Neural progenitor cell (in vitro differentiated cells): ENCODE measurements at regions not wholly inside any gene's neighbourhood (a gene's known extent, or its start where the extent isn't known, plus 50 kb on each side); places are given as distances from the start of the nearest gene placed in this dataset.

Source experiments
- DNase-seq: peaks from one replicate; pipeline ENCODE4 v3.0.0-alpha.2; 2016; ENCODE audit warnings: low spot score
- H2AFZ ChIP-seq: fragments of 200-600 bp; sonication (generic); replicated peaks from 2 replicates; pipeline ENCODE4 v1.6.1; 2016; ENCODE audit warnings: antibody characterized with exemption
- H3F3A ChIP-seq: fragments of 200-600 bp; sonication (generic); 2 replicates; pipeline ENCODE4 v1.6.1; 2016; ENCODE audit warnings: antibody characterized with exemption, low read depth
- H3K27ac ChIP-seq: fragments of 200-600 bp; sonication (generic); 2 replicates; pipeline ENCODE4 v1.5.1; 2016; ENCODE audit warnings: mild to moderate bottlenecking
- H3K27me3 ChIP-seq: fragments of 200-600 bp; sonication (generic); 2 replicates; pipeline ENCODE4 v1.6.1; 2016; ENCODE audit warnings: mild to moderate bottlenecking, moderate library complexity
- H3K36me3 ChIP-seq: fragments of 200-600 bp; sonication (generic); 2 replicates; pipeline ENCODE4 v1.5.1; 2016
- H3K4me1 ChIP-seq: fragments of 200-600 bp; sonication (generic); 2 replicates; pipeline ENCODE4 v1.6.1; 2016; ENCODE audit warnings: mixed run types
- H3K4me2 ChIP-seq: fragments of 200-600 bp; sonication (generic); 2 replicates; pipeline ENCODE4 v1.6.1; 2016
- H3K4me3 ChIP-seq: fragments of 200-600 bp; sonication (generic); 2 replicates; pipeline ENCODE4 v1.5.1; 2016
- H3K79me2 ChIP-seq: fragments of 200-600 bp; sonication (generic); 2 replicates; pipeline ENCODE4 v1.6.1; 2016; ENCODE audit warnings: low read depth
- H3K9ac ChIP-seq: fragments of 200-600 bp; sonication (generic); 2 replicates; pipeline ENCODE4 v1.6.1; 2016
- H3K9me3 ChIP-seq: fragments of 200-600 bp; sonication (generic); 2 replicates; pipeline ENCODE4 v1.5.1; 2016; ENCODE audit warnings: low read depth
- H4K20me1 ChIP-seq: fragments of 200-600 bp; sonication (generic); 2 replicates; pipeline ENCODE4 v1.6.1; 2016; ENCODE audit warnings: low read depth
- H3K27ac Mint-ChIP-seq: 3 replicates; pipeline ENCODE4 v1.8.0; 2021; ENCODE audit warnings: mixed read lengths
- H3K27me3 Mint-ChIP-seq: 2 replicates; pipeline ENCODE4 v1.8.0; 2022; ENCODE audit warnings: low read depth, mild to moderate bottlenecking, inconsistent platforms, moderate library complexity, mixed read lengths; ENCODE audit not compliant: insufficient read depth
- H3K36me3 Mint-ChIP-seq: 3 replicates; pipeline ENCODE4 v1.8.0; 2021; ENCODE audit warnings: mixed read lengths
- H3K4me1 Mint-ChIP-seq: 3 replicates; pipeline ENCODE4 v1.8.0; 2021; ENCODE audit warnings: mixed read lengths
- H3K4me3 Mint-ChIP-seq: 3 replicates; pipeline ENCODE4 v1.8.0; 2021; ENCODE audit warnings: mild to moderate bottlenecking, moderate library complexity, mixed read lengths
- H3K9me3 Mint-ChIP-seq: 3 replicates; pipeline ENCODE4 v1.8.0; 2020; ENCODE audit warnings: mixed read lengths
- EZH2 ChIP-seq: fragments of 200-600 bp; sonication (generic); IDR thresholded peaks from 2 replicates; pipeline ENCODE4 v1.6.1; 2017; ENCODE audit warnings: antibody characterized with exemption, mild to moderate bottlenecking, moderate library complexity
- EZH2phosphoT487 ChIP-seq: fragments of 200-600 bp; sonication (generic); IDR thresholded peaks from 2 replicates; pipeline ENCODE4 v1.6.1; 2017; ENCODE audit warnings: antibody characterized with exemption
- TF ChIP-seq, protein P1 (sequence below): fragments of 200-600 bp; sonication (generic); IDR thresholded peaks from 2 replicates; pipeline ENCODE4 v1.5.1; 2017; ENCODE audit warnings: antibody characterized with exemption, mild to moderate bottlenecking

DNA sequence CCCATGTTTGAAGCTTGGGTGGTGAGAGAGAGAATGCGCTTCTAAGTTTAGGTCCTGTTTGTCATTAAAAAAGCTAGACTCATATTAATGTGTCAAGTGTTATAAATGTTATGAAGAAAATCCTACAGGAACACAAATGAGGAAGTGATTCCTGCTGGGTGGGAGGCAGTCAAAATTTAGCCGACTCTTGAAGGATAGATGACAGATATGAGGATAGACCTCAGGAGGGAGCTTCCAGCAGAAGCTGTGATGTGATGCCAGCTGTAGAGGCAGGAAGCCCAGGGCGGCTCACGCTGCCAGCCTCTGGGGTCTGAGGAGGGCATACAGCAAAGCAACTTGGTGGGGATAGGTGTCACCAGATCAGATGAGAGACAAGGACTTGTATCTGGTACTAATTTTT, 74.7 kb upstream of the ADAMTS16 start:
- no peaks in the 10 kb centered on the region for H3K9me3 ChIP-seq
- H3K4me1 ChIP-seq, result no peaks in the 10 kb centered on the region
- no peaks in the 10 kb centered on the region for H3F3A ChIP-seq
- no peaks in the 10 kb centered on the region for H3K27me3 Mint-ChIP-seq
- no peak overlapping the region for H2AFZ ChIP-seq
- H3K4me3 ChIP-seq, result no peak overlapping the region
- H3K27ac Mint-ChIP-seq, result no peak overlapping the region
- H3K79me2 ChIP-seq, result no peaks in the 10 kb centered on the region
- TF ChIP-seq EZH2phosphoT487 (no peak), EZH2 (no peak)
- TF ChIP-seq, protein P1, sequence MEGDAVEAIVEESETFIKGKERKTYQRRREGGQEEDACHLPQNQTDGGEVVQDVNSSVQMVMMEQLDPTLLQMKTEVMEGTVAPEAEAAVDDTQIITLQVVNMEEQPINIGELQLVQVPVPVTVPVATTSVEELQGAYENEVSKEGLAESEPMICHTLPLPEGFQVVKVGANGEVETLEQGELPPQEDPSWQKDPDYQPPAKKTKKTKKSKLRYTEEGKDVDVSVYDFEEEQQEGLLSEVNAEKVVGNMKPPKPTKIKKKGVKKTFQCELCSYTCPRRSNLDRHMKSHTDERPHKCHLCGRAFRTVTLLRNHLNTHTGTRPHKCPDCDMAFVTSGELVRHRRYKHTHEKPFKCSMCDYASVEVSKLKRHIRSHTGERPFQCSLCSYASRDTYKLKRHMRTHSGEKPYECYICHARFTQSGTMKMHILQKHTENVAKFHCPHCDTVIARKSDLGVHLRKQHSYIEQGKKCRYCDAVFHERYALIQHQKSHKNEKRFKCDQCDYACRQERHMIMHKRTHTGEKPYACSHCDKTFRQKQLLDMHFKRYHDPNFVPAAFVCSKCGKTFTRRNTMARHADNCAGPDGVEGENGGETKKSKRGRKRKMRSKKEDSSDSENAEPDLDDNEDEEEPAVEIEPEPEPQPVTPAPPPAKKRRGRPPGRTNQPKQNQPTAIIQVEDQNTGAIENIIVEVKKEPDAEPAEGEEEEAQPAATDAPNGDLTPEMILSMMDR, result no peak
- no peaks in the 10 kb centered on the region for H3K36me3 Mint-ChIP-seq
- H3K27ac ChIP-seq, result no peak overlapping the region
- H3K36me3 ChIP-seq, result no peaks in the 10 kb centered on the region
- no peak for DNase-seq
- peaks cover 2% of the 10 kb centered on the region for H3K9me3 Mint-ChIP-seq
- H4K20me1 ChIP-seq, result no peaks in the 10 kb centered on the region
- no peak overlapping the region for H3K9ac ChIP-seq
- no peaks in the 10 kb centered on the region for H3K27me3 ChIP-seq
- no peak overlapping the region for H3K4me2 ChIP-seq
- H3K4me3 Mint-ChIP-seq, result no peak overlapping the region
- H3K4me1 Mint-ChIP-seq, result no peaks in the 10 kb centered on the region

DNA sequence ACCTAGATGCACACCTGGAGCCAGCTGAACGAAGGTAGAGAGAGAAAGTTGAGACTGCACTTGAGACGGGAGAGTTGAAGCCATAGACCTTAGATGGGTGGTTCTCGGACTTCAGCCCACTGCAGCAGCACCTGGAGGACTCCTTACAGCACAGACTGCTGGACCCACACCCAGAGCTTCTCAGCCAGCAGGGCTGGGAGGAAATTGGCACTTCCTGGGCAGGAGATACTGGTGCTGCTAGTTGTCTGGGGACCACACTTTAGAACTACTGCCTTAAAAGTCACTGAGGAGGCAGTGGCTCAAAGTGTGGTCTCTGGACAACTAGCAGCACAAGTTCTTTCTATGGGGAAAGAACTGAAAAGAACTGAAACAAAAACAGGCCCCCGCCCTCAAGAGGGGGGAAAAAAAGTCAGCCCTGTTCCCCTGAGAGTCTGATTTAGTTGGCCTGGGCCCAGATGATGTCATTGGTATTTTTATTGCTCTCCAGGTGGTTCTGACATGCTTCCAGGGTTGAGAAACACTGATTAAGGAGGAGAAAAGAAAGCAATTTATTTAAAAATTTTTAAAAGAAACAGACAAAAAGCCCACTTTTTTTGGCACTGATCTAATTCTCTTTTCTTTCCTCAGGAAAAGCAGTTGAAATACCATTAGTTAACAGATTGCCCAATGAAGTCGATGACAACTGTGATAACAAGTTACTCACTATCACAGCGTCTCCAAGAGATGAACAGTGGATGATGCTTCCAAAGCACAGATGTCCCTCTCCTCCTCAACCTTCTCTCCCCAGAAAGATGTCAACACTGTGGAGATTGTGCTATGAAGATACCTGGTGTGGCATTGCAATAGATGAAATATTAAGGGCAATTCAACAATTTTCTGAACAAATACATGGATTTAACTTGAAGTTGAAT, 73.6 kb upstream of the ADAMTS16 start:
- Mint-ChIP-seq H3K9me3 (peaks cover 2% of the 10 kb centered on the region), H3K27me3 (no peaks in the 10 kb centered on the region), H3K4me1 (no peaks in the 10 kb centered on the region), H3K4me3 (no peak overlapping the region), H3K27ac (no peak overlapping the region), H3K36me3 (no peaks in the 10 kb centered on the region)
- Histone ChIP-seq H3K27me3 (no peaks in the 10 kb centered on the region), H3K36me3 (no peaks in the 10 kb centered on the region), H3K4me2 (no peak overlapping the region), H3K4me3 (no peak overlapping the region), H2AFZ (no peak overlapping the region), H4K20me1 (no peaks in the 10 kb centered on the region), H3K79me2 (no peaks in the 10 kb centered on the region), H3F3A (no peaks in the 10 kb centered on the region), H3K4me1 (no peaks in the 10 kb centered on the region), H3K9me3 (no peaks in the 10 kb centered on the region), H3K27ac (no peak overlapping the region), H3K9ac (no peak overlapping the region)
- TF ChIP-seq, protein P1, result no peak
- no peak for TF ChIP-seq EZH2phosphoT487
- no peak for TF ChIP-seq EZH2
- DNase-seq, result no peak

DNA sequence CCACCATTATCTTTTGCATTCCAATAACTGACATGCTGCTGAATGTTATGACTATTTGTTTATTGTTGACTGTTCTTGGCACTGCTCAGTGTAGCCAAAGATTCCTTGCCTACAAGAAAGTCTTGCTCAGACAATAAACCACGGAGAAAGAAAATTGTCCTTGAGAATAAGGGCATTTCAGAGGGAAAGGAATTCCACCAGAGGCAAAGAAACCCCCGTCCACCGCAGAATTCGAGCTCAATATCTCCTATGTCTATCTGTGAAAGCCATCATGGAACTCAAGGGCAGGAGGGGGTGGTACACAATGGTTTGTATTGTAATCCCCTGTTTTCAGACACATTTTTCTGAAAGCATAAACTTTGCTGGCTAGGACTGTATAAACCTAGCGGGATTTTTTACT, 70.3 kb upstream of the ADAMTS16 start:
- Mint-ChIP-seq H3K4me3 (no peak overlapping the region), H3K27ac (no peak overlapping the region), H3K4me1 (no peaks in the 10 kb centered on the region), H3K9me3 (peaks cover 2% of the 10 kb centered on the region), H3K27me3 (no peaks in the 10 kb centered on the region), H3K36me3 (no peaks in the 10 kb centered on the region)
- Histone ChIP-seq H3K4me2 (no peak overlapping the region), H3K27ac (no peak overlapping the region), H3K79me2 (no peaks in the 10 kb centered on the region), H3K36me3 (no peaks in the 10 kb centered on the region), H3F3A (no peaks in the 10 kb centered on the region), H3K27me3 (no peaks in the 10 kb centered on the region), H2AFZ (no peak overlapping the region), H3K4me1 (no peaks in the 10 kb centered on the region), H4K20me1 (no peaks in the 10 kb centered on the region), H3K4me3 (no peak overlapping the region), H3K9ac (no peak overlapping the region), H3K9me3 (no peaks in the 10 kb centered on the region)
- DNase-seq, result no peak
- TF ChIP-seq EZH2phosphoT487, result no peak
- TF ChIP-seq, protein P1, result no peak
- no peak for TF ChIP-seq EZH2
